Gastrocnemius medialis (tissue), 4 donors: ENCODE measurements at regions not wholly inside any gene's neighbourhood (a gene's known extent, or its start where the extent isn't known, plus 50 kb on each side); places are given as distances from the start of the nearest gene placed in this dataset.

Source experiments
- ATAC-seq, 2 donors: fragments of 150-250 bp; one replicate each; pipeline ENCODE4 v1.9.1; 2016
- DNase-seq, 2 donors: peaks; one replicate each; pipeline ENCODE4 v3.0.0-alpha.2; 2019
- H3K27ac ChIP-seq, 4 donors: fragments of 200-600 bp; sonication (generic); 1 replicate in 1 of 4; 2 replicates in 3 of 4; pipeline ENCODE4 v1.5.1; 2016 to 2018; ENCODE audit warnings: mild to moderate bottlenecking in 2 of 4, moderate library complexity in 1 of 4
- H3K27me3 ChIP-seq, 3 donors: fragments of 200-600 bp; sonication (generic) in 2 of 3; 1 replicate in 1 of 3; 2 replicates in 2 of 3; pipeline versions ENCODE4 v1.5.1 to v1.6.0; 2016 to 2019; ENCODE audit warnings: mild to moderate bottlenecking in 1 of 3, moderate library complexity in 1 of 3
- H3K36me3 ChIP-seq, 2 donors: fragments of 200-600 bp; sonication (generic) in 1 of 2; one replicate each; pipeline ENCODE4 v1.5.1; 2017 to 2018
- H3K4me1 ChIP-seq, 2 donors: fragments of 200-600 bp; sonication (generic) in 1 of 2; one replicate each; pipeline ENCODE4 v1.5.1; 2016 to 2017; ENCODE audit warnings: mild to moderate bottlenecking in 2 of 2
- H3K4me3 ChIP-seq, 4 donors: fragments of 200-600 bp; sonication (generic) in 3 of 4; 1 replicate in 1 of 4; 2 replicates in 3 of 4; pipeline ENCODE4 v1.5.1; 2016 to 2019; ENCODE audit warnings: mild to moderate bottlenecking in 2 of 4
- H3K9me3 ChIP-seq, 3 donors: fragments of 200-600 bp; sonication (generic) in 2 of 3; 1 replicate in 1 of 3; 2 replicates in 2 of 3; pipeline ENCODE4 v1.5.1; 2016 to 2019
- CTCF ChIP-seq, 5 experiments: fragments of 450-650 bp in 3 of 5; fragments of 200-600 bp in 2 of 5; sonication (generic) in 2 of 5; IDR thresholded peaks in 4 of 5; conservative IDR thresholded peaks in 1 of 5; 1 replicate in 4 of 5; 2 replicates in 1 of 5; pipeline ENCODE4 v1.5.1; 2016 to 2019; ENCODE audit warnings: antibody characterized with exemption in 5 of 5, mild to moderate bottlenecking in 3 of 5, moderate library complexity in 3 of 5
- POLR2A ChIP-seq, 2 donors: fragments of 450-650 bp; IDR thresholded peaks; one replicate each; pipeline ENCODE4 v1.6.1; 2017; ENCODE audit warnings: antibody characterized with exemption in 2 of 2, mild to moderate bottlenecking in 2 of 2, moderate library complexity in 2 of 2
- in situ Hi-C, 4 donors: fragments of 200-750 bp; cut with MboI; loops; one replicate each; pipeline versions ENCODE4 v1.15.0 to v1.8.0; 2017; ENCODE audit warnings: low sequenced_read_pairs in 4 of 4
- intact Hi-C: fragments of 100-400 bp; cut with DNase I; formaldehyde crosslinking; loops from one replicate; pipeline ENCODE4 v1.15.1; 2023; ENCODE audit warnings: low total_unique reads

GRCh38 chr15:88992912-88993376, 79.8 kb upstream of the MFGE8 start:
- TF ChIP-seq CTCF (IDR thresholded peaks at IDR 0.05 in 4 of 5, conservative IDR thresholded peaks at IDR 0.05 in 1 of 5) (no peak), POLR2A (IDR thresholded peaks at IDR 0.05) (no peak)
- in situ Hi-C loops (no loop called here), intact Hi-C loops (no loop called here)
- no peak overlapping the region for H3K4me3 ChIP-seq
- no peaks in the 10 kb centered on the region for H3K36me3 ChIP-seq
- ATAC-seq (no peak), DNase-seq (no peak)
- no peak overlapping the region for H3K27ac ChIP-seq
- H3K9me3 ChIP-seq: no peaks in the 10 kb centered on the region
- no peaks in the 10 kb centered on the region for H3K27me3 ChIP-seq
- H3K4me1 ChIP-seq: no peaks in the 10 kb centered on the region

DNA sequence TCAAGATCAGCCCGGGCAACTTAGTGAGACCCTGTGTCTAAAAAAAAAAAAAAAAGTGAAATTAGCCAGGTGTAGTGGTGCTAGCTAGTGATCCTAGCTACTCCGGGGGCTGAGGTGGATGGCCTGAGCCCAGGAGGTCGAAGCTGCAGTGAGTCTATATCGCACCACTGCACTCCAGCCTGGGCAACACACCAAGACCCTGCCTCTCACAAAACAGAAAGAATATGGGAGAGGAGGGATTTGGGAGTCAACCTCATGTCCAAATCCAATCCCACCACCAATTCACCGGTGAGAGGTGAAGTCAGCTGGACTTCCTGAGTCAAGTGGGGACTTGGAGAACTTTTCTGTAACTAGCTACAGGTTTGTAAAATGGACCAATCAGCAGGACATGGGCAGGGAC, 80.5 kb upstream of the MFGE8 start:
- DNase-seq (no peak), ATAC-seq (no peak)
- intact Hi-C loops: no loop called here
- H3K27me3 ChIP-seq: no peaks in the 10 kb centered on the region
- TF ChIP-seq POLR2A (IDR thresholded peaks at IDR 0.05) (no peak), CTCF (IDR thresholded peaks at IDR 0.05 in 4 of 5, conservative IDR thresholded peaks at IDR 0.05 in 1 of 5) (no peak)
- no peaks in the 10 kb centered on the region for H3K4me1 ChIP-seq
- no peak overlapping the region for H3K27ac ChIP-seq
- in situ Hi-C loops: no loop called here
- H3K36me3 ChIP-seq: no peaks in the 10 kb centered on the region
- no peaks in the 10 kb centered on the region for H3K9me3 ChIP-seq
- no peak overlapping the region for H3K4me3 ChIP-seq

DNA sequence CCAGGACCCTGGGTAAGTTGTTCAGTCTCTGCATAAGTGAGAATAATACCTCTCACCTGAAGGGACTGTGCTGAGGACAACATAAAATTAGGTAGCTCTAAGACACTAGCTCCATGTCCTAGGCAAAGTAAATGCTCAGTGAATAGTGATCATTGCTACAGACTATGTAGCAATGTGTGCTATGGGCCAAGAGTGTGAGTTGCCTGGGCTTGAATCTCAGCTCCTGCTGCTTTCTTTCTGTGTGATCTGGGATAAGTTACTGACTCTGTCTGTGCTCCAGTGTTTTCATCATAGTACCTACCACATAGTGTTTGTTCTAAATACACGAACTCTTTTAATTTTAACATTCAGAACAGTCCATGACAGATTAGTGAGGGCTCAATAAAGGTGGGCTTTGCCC, 81.1 kb upstream of the MFGE8 start:
- Histone ChIP-seq H3K27me3 (no peaks in the 10 kb centered on the region), H3K36me3 (no peaks in the 10 kb centered on the region), H3K9me3 (no peaks in the 10 kb centered on the region), H3K27ac (no peak overlapping the region), H3K4me1 (no peaks in the 10 kb centered on the region), H3K4me3 (no peak overlapping the region)
- DNase-seq (no peak), ATAC-seq (no peak)
- TF ChIP-seq CTCF (IDR thresholded peaks at IDR 0.05 in 4 of 5, conservative IDR thresholded peaks at IDR 0.05 in 1 of 5) (no peak), POLR2A (IDR thresholded peaks at IDR 0.05) (no peak)
- in situ Hi-C loops: no loop called here
- intact Hi-C loops: no loop called here

DNA sequence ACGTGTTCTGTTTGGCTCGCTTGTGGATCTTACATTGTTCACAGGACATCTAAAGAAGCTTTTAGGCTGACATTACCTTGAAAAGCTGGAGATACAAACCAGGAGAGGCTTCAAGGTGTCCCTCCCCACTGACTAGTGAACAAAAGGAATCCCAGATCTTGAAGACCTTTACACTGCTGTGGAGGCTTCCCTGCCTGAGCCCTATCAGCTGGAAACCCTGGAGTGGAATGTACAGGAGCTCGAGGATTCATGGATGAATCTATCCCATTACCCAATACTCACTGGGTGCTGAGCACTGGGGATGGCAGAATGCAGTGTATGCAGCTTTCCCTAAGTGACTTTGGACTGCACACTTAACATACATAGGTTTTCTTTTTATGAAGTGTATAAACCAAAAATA, 82.3 kb upstream of the MFGE8 start:
- no peak for ATAC-seq
- Histone ChIP-seq H3K27ac (no peak overlapping the region), H3K36me3 (no peaks in the 10 kb centered on the region), H3K9me3 (no peaks in the 10 kb centered on the region), H3K4me3 (no peak overlapping the region), H3K27me3 (no peaks in the 10 kb centered on the region), H3K4me1 (no peaks in the 10 kb centered on the region)
- in situ Hi-C loops (no loop called here), intact Hi-C loops (no loop called here)
- TF ChIP-seq CTCF (IDR thresholded peaks at IDR 0.05 in 4 of 5, conservative IDR thresholded peaks at IDR 0.05 in 1 of 5): no peak
- TF ChIP-seq POLR2A (IDR thresholded peaks at IDR 0.05): no peak
- DNase-seq: no peak

DNA sequence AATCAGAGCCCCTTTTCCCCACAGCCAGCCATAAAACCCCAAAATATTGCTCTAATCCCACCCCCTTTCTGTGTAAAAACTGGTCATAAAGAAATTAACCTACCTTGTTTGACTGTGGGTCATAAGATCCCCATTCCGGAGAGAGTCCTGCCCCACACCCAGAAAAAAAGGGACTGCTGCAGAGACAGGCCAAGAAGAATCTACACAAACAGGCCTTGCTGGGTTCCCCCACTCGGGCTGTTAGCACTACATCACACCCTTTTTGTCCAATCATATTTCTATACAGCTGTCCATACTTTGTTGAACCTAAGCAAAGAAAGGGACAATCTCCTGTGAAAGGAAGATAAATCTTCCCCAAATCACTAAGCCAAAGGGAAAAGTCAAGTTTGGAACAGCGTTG, 84.4 kb upstream of the MFGE8 start:
- intact Hi-C loops: no loop called here
- H3K4me1 ChIP-seq: no peaks in the 10 kb centered on the region
- in situ Hi-C loops: no loop called here
- no peak for TF ChIP-seq CTCF (IDR thresholded peaks at IDR 0.05 in 4 of 5, conservative IDR thresholded peaks at IDR 0.05 in 1 of 5)
- TF ChIP-seq POLR2A (IDR thresholded peaks at IDR 0.05): no peak
- no peaks in the 10 kb centered on the region for H3K36me3 ChIP-seq
- no peak overlapping the region for H3K27ac ChIP-seq
- H3K27me3 ChIP-seq: no peaks in the 10 kb centered on the region
- H3K4me3 ChIP-seq: no peak overlapping the region
- no peak for ATAC-seq
- H3K9me3 ChIP-seq: no peaks in the 10 kb centered on the region
- no peak for DNase-seq
